Loucy (cell line): ENCODE measurements at regions not wholly inside any gene's neighbourhood (a gene's known extent, or its start where the extent isn't known, plus 50 kb on each side); places are given as distances from the start of the nearest gene placed in this dataset.

Experiments used
- H2AFZ ChIP-seq: fragments of 200-600 bp; sonication (generic); 2 replicates; pipeline ENCODE4 v1.6.0; 2016; ENCODE audit warnings: antibody characterized with exemption, mild to moderate bottlenecking, low read length, moderate library complexity
- H3F3A ChIP-seq: fragments of 200-600 bp; 2 replicates; pipeline ENCODE4 v1.6.0; 2016; ENCODE audit warnings: antibody characterized with exemption, low read depth, mild to moderate bottlenecking
- H3K27me3 ChIP-seq: fragments of 200-600 bp; sonication (generic); 2 replicates; pipeline ENCODE4 v1.6.1; 2014; ENCODE audit warnings: low read length, mild to moderate bottlenecking; ENCODE audit not compliant: insufficient read depth, poor library complexity, severe bottlenecking
- H3K36me3 ChIP-seq: fragments of 200-600 bp; sonication (generic); 2 replicates; pipeline ENCODE4 v1.6.1; 2016; ENCODE audit warnings: low read length; ENCODE audit not compliant: insufficient read depth
- H3K4me1 ChIP-seq: fragments of 200-600 bp; sonication (generic); 2 replicates; pipeline ENCODE4 v1.5.1; 2014; ENCODE audit warnings: low read length, mild to moderate bottlenecking; ENCODE audit not compliant: insufficient read depth, poor library complexity, severe bottlenecking
- H3K4me2 ChIP-seq: fragments of 200-600 bp; sonication (generic); 2 replicates; pipeline ENCODE4 v1.6.0; 2014; ENCODE audit warnings: antibody characterized with exemption, low read length, low read depth, mild to moderate bottlenecking; ENCODE audit not compliant: poor library complexity, severe bottlenecking
- H3K4me3 ChIP-seq: fragments of 200-600 bp; sonication (generic); 2 replicates; pipeline ENCODE4 v1.5.1; 2014; ENCODE audit warnings: low read length, mild to moderate bottlenecking, mixed read lengths; ENCODE audit not compliant: poor library complexity, severe bottlenecking
- H3K79me2 ChIP-seq: fragments of 200-600 bp; sonication (generic); 2 replicates; pipeline ENCODE4 v1.6.1; 2014; ENCODE audit warnings: low read length; ENCODE audit not compliant: insufficient read depth
- H3K9ac ChIP-seq: fragments of 200-600 bp; sonication (generic); 2 replicates; pipeline ENCODE4 v1.6.0; 2014; ENCODE audit warnings: mild to moderate bottlenecking, low read depth, low read length, moderate library complexity; ENCODE audit not compliant: poor library complexity, severe bottlenecking
- H3K9me2 ChIP-seq: fragments of 200-600 bp; sonication (generic); replicated peaks from 2 replicates; pipeline ENCODE4 v1.6.1; 2016; ENCODE audit warnings: low read depth, low read length, mixed read lengths
- H3K9me3 ChIP-seq: fragments of 200-600 bp; sonication (generic); 2 replicates; pipeline ENCODE4 v1.6.1; 2014; ENCODE audit warnings: mild to moderate bottlenecking, antibody characterized with exemption, low read length, low read depth; ENCODE audit not compliant: insufficient read depth
- H4K20me1 ChIP-seq: fragments of 200-600 bp; sonication (generic); 2 replicates; pipeline ENCODE4 v1.6.0; 2014; ENCODE audit warnings: antibody characterized with exemption, low read length, mild to moderate bottlenecking; ENCODE audit not compliant: insufficient read depth, poor library complexity, severe bottlenecking
- CTCF ChIP-seq: fragments of 200-600 bp; sonication (generic); conservative IDR thresholded peaks from 2 replicates; pipeline ENCODE4 v1.5.1; 2014; ENCODE audit warnings: mild to moderate bottlenecking, antibody characterized with exemption, low read length
- EZH2phosphoT487 ChIP-seq: fragments of 200-600 bp; IDR thresholded peaks from 2 replicates; pipeline ENCODE4 v1.6.1; 2018; ENCODE audit warnings: antibody characterized with exemption, mild to moderate bottlenecking, moderate library complexity, borderline replicate concordance

- no peak overlapping the region for H2AFZ ChIP-seq
- H3K4me3 ChIP-seq, result no peak overlapping the region
- H3K27me3 ChIP-seq, result no peaks in the 10 kb centered on the region
- no peaks in the 10 kb centered on the region for H3F3A ChIP-seq
- H3K4me1 ChIP-seq, result no peaks in the 10 kb centered on the region
- no peaks in the 10 kb centered on the region for H3K9me2 ChIP-seq
- no peak overlapping the region for H3K9ac ChIP-seq
- H3K36me3 ChIP-seq, result no peaks in the 10 kb centered on the region
- TF ChIP-seq CTCF (no peak), EZH2phosphoT487 (no peak)
- H3K9me3 ChIP-seq, result no peaks in the 10 kb centered on the region
- no peak overlapping the region for H3K4me2 ChIP-seq
- H4K20me1 ChIP-seq, result no peaks in the 10 kb centered on the region
- H3K79me2 ChIP-seq, result no peaks in the 10 kb centered on the region
Observed at GRCh38 chr20:6709910-6710595, 57.4 kb upstream of the BMP2 start.

- no peak for TF ChIP-seq EZH2phosphoT487
- no peak for TF ChIP-seq CTCF
- H3K9ac ChIP-seq, result no peak overlapping the region
- H3K4me3 ChIP-seq, result no peak overlapping the region
- no peaks in the 10 kb centered on the region for H3K36me3 ChIP-seq
- no peaks in the 10 kb centered on the region for H4K20me1 ChIP-seq
- H3K4me1 ChIP-seq, result no peaks in the 10 kb centered on the region
- H3K79me2 ChIP-seq, result no peaks in the 10 kb centered on the region
- no peaks in the 10 kb centered on the region for H3K27me3 ChIP-seq
- H3K9me2 ChIP-seq, result no peaks in the 10 kb centered on the region
- no peak overlapping the region for H2AFZ ChIP-seq
- no peaks in the 10 kb centered on the region for H3F3A ChIP-seq
- no peaks in the 10 kb centered on the region for H3K9me3 ChIP-seq
- H3K4me2 ChIP-seq, result no peak overlapping the region
Observed at GRCh38 chr20:6708010-6708409, 59.5 kb upstream of the BMP2 start.

- Histone ChIP-seq H3K79me2 (no peaks in the 10 kb centered on the region), H3K4me2 (no peak overlapping the region), H3K9me2 (no peaks in the 10 kb centered on the region), H3F3A (no peaks in the 10 kb centered on the region), H3K4me1 (no peaks in the 10 kb centered on the region), H4K20me1 (no peaks in the 10 kb centered on the region), H3K9ac (no peak overlapping the region), H2AFZ (no peak overlapping the region), H3K9me3 (no peaks in the 10 kb centered on the region), H3K27me3 (no peaks in the 10 kb centered on the region), H3K36me3 (no peaks in the 10 kb centered on the region), H3K4me3 (no peak overlapping the region)
- TF ChIP-seq CTCF (no peak), EZH2phosphoT487 (no peak)
Observed at GRCh38 chr20:6707321-6707831, 60.1 kb upstream of the BMP2 start.
